A549 (cell line): ENCODE measurements at regions not wholly inside any gene's neighbourhood (a gene's known extent, or its start where the extent isn't known, plus 50 kb on each side); places are given as distances from the start of the nearest gene placed in this dataset.

Experiments used
- CBX2 ChIP-seq: fragments of 200-600 bp; sonication (generic); IDR thresholded peaks from 2 replicates; pipeline ENCODE4 v1.6.1; 2016; ENCODE audit warnings: low read depth, mild to moderate bottlenecking, borderline replicate concordance
- CEBPB ChIP-seq, 2 experiments: fragments of >200 bp in 1 of 2; sonication (Bioruptor Twin) in 1 of 2; formaldehyde crosslinking in 1 of 2; IDR thresholded peaks; 2 replicates each; pipeline ENCODE4 v1.6.1; 2012 to 2016
- CTCF ChIP-seq: fragments of >200 bp; sonication (Bioruptor Twin); formaldehyde crosslinking; IDR thresholded peaks from 3 replicates; pipeline ENCODE4 v1.5.1; 2016
- EP300 ChIP-seq, 2 experiments: fragments of >200 bp; sonication (Bioruptor Twin); formaldehyde crosslinking; IDR thresholded peaks; 2 replicates in 1 of 2; 3 replicates in 1 of 2; pipeline ENCODE4 v1.6.1; 2016 to 2017
- JUN ChIP-seq, 2 experiments: fragments of >200 bp; sonication (Bioruptor Twin); formaldehyde crosslinking; IDR thresholded peaks; 2 replicates in 1 of 2; 3 replicates in 1 of 2; pipeline ENCODE4 v1.6.1; 2016 to 2017
- JUNB ChIP-seq: fragments of >200 bp; sonication (Bioruptor Twin); formaldehyde crosslinking; IDR thresholded peaks from 2 replicates; pipeline ENCODE4 v1.6.1; 2016
- KDM1A ChIP-seq: fragments of 200-600 bp; sonication (generic); IDR thresholded peaks from 2 replicates; pipeline ENCODE4 v1.6.1; 2016; ENCODE audit warnings: low read depth, mild to moderate bottlenecking
- MAFK ChIP-seq: fragments of 450-650 bp; IDR thresholded peaks from 2 replicates; pipeline ENCODE4 v1.6.1; 2014; ENCODE audit not compliant: partially characterized antibody
- MAZ ChIP-seq: fragments of 150-350 bp; IDR thresholded peaks from 2 replicates; pipeline ENCODE4 v1.6.1; 2014; ENCODE audit warnings: antibody characterized with exemption, low read depth, low read length, borderline replicate concordance
- MYC ChIP-seq: IDR thresholded peaks from 2 replicates; pipeline ENCODE4 v1.6.1; 2012; ENCODE audit warnings: mild to moderate bottlenecking, inconsistent platforms, low read length, improper control_type of control experiment, borderline replicate concordance
- POLR2A ChIP-seq: IDR thresholded peaks from 2 replicates; pipeline ENCODE4 v1.6.1; 2012; ENCODE audit warnings: mild to moderate bottlenecking, low read length
- TF ChIP-seq, protein P1 (sequence below): fragments of 200-600 bp; sonication (generic); IDR thresholded peaks from 2 replicates; pipeline ENCODE4 v1.6.1; 2016; ENCODE audit warnings: antibody characterized with exemption, mild to moderate bottlenecking, moderate library complexity
- TF ChIP-seq, protein P2 (sequence below): fragments of 250-450 bp; sonication (Bioruptor Pico); IDR thresholded peaks from 2 replicates; pipeline ENCODE4 v1.5.0; 2021; ENCODE audit warnings: mild to moderate bottlenecking, moderate library complexity, borderline replicate concordance

DNA sequence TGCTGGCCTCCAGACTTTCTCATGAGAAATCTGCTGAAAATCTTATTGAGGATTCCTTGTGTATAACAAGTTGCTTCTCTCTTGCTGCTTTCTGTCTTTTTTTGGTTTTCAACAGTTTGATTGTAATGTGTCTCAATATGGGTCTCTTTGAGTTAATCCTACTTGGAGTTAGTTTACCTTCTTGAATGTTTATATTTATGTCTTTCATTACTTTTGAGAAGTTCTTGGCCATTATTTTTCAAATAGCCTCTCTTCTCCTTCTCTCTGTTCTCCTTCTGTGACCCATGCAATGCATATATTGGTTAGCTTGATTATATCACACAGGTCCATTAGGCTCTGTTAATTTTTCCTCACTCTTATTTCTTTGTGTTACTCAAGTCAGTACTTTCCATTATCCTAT lies 67.4 kb upstream of the ADAM23 start:
- TF ChIP-seq CTCF, result no peak
- TF ChIP-seq KDM1A, result no peak
- TF ChIP-seq POLR2A, result no peak
- TF ChIP-seq MYC, result no peak
- TF ChIP-seq JUN (IDR thresholded peaks at IDR 0.05), result no peak
- TF ChIP-seq, protein P1, sequence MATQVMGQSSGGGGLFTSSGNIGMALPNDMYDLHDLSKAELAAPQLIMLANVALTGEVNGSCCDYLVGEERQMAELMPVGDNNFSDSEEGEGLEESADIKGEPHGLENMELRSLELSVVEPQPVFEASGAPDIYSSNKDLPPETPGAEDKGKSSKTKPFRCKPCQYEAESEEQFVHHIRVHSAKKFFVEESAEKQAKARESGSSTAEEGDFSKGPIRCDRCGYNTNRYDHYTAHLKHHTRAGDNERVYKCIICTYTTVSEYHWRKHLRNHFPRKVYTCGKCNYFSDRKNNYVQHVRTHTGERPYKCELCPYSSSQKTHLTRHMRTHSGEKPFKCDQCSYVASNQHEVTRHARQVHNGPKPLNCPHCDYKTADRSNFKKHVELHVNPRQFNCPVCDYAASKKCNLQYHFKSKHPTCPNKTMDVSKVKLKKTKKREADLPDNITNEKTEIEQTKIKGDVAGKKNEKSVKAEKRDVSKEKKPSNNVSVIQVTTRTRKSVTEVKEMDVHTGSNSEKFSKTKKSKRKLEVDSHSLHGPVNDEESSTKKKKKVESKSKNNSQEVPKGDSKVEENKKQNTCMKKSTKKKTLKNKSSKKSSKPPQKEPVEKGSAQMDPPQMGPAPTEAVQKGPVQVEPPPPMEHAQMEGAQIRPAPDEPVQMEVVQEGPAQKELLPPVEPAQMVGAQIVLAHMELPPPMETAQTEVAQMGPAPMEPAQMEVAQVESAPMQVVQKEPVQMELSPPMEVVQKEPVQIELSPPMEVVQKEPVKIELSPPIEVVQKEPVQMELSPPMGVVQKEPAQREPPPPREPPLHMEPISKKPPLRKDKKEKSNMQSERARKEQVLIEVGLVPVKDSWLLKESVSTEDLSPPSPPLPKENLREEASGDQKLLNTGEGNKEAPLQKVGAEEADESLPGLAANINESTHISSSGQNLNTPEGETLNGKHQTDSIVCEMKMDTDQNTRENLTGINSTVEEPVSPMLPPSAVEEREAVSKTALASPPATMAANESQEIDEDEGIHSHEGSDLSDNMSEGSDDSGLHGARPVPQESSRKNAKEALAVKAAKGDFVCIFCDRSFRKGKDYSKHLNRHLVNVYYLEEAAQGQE, result no peak
- no peak for TF ChIP-seq CBX2
- TF ChIP-seq JUNB, result no peak
- no peak for TF ChIP-seq EP300 (IDR thresholded peaks at IDR 0.05)
- TF ChIP-seq CEBPB (IDR thresholded peaks at IDR 0.05), result no peak
- TF ChIP-seq MAZ, result no peak
- TF ChIP-seq, protein P2, sequence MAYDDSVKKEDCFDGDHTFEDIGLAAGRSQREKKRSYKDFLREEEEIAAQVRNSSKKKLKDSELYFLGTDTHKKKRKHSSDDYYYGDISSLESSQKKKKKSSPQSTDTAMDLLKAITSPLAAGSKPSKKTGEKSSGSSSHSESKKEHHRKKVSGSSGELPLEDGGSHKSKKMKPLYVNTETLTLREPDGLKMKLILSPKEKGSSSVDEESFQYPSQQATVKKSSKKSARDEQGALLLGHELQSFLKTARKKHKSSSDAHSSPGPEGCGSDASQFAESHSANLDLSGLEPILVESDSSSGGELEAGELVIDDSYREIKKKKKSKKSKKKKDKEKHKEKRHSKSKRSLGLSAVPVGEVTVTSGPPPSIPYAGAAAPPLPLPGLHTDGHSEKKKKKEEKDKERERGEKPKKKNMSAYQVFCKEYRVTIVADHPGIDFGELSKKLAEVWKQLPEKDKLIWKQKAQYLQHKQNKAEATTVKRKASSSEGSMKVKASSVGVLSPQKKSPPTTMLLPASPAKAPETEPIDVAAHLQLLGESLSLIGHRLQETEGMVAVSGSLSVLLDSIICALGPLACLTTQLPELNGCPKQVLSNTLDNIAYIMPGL (CRISPR knock-in tag), result no peak
- TF ChIP-seq MAFK, result no peak
